ENCODE measurements at regions not wholly inside any gene's neighbourhood (a gene's known extent, or its start where the extent isn't known, plus 50 kb on each side); places are given as distances from the start of the nearest gene placed in this dataset.

- TF ChIP-seq CTCF (IDR thresholded peaks at IDR 0.05; ENCODE audit: low read depth, low read length) (no peak), EZH2phosphoT487 (IDR thresholded peaks at IDR 0.05; ENCODE audit: low read depth) (no peak)
Measured at GRCh38 chr11:16598906-16599305, 139.5 kb upstream of the C11orf58 start.
